OCI-LY1 (cell line): ENCODE measurements at regions not wholly inside any gene's neighbourhood (a gene's known extent, or its start where the extent isn't known, plus 50 kb on each side); places are given as distances from the start of the nearest gene placed in this dataset.

Source experiments
- H2AFZ ChIP-seq: fragments of 200-600 bp; sonication (generic), shearing (Covaris generic); 2 replicates; pipeline ENCODE4 v1.6.0; 2014; ENCODE audit warnings: antibody characterized with exemption, mild to moderate bottlenecking, low read length
- H3F3A ChIP-seq: fragments of 200-600 bp; sonication (generic), shearing (Covaris generic); 2 replicates; pipeline ENCODE4 v1.6.0; 2014; ENCODE audit warnings: mild to moderate bottlenecking, antibody characterized with exemption, low read length, moderate library complexity; ENCODE audit not compliant: insufficient read depth
- H3K27ac ChIP-seq: fragments of 200-600 bp; sonication (generic); 2 replicates; pipeline ENCODE4 v1.5.1; 2014; ENCODE audit warnings: low read length, mixed run types, mild to moderate bottlenecking, low read depth; ENCODE audit not compliant: poor library complexity, severe bottlenecking
- H3K27me3 ChIP-seq: fragments of 200-600 bp; sonication (generic); 2 replicates; pipeline ENCODE4 v1.6.0; 2014; ENCODE audit warnings: antibody characterized with exemption, mild to moderate bottlenecking, low read length, moderate library complexity; ENCODE audit not compliant: insufficient read depth
- H3K36me3 ChIP-seq: fragments of 200-600 bp; sonication (generic); 2 replicates; pipeline ENCODE4 v1.6.1; 2014; ENCODE audit warnings: mild to moderate bottlenecking, antibody characterized with exemption, low read length, moderate library complexity, mixed read lengths; ENCODE audit not compliant: insufficient read depth
- H3K4me1 ChIP-seq: fragments of 200-600 bp; sonication (generic); 2 replicates; pipeline ENCODE4 v1.5.1; 2014; ENCODE audit warnings: mild to moderate bottlenecking, low read length, moderate library complexity; ENCODE audit not compliant: insufficient read depth, severe bottlenecking
- H3K4me2 ChIP-seq: fragments of 200-600 bp; sonication (generic), shearing (Covaris generic); 2 replicates; pipeline ENCODE4 v1.6.1; 2014; ENCODE audit warnings: low read length
- H3K4me3 ChIP-seq: fragments of 200-600 bp; sonication (generic); 2 replicates; pipeline ENCODE4 v1.5.1; 2014; ENCODE audit warnings: low read length, low read depth, mild to moderate bottlenecking, mixed read lengths; ENCODE audit not compliant: poor library complexity, severe bottlenecking
- H3K79me2 ChIP-seq: fragments of 200-600 bp; shearing (Covaris generic); 2 replicates; pipeline ENCODE4 v1.6.1; 2016; ENCODE audit warnings: mixed run types, low read length, mixed read lengths; ENCODE audit not compliant: insufficient read depth
- H3K9ac ChIP-seq: fragments of 200-600 bp; sonication (generic), shearing (Covaris generic); 2 replicates; pipeline ENCODE4 v1.6.1; 2014; ENCODE audit warnings: mild to moderate bottlenecking, low read length, mixed read lengths
- H3K9me2 ChIP-seq: fragments of 200-600 bp; sonication (generic), shearing (Covaris generic); 2 replicates; pipeline ENCODE4 v1.6.1; 2014; ENCODE audit warnings: low read depth, mild to moderate bottlenecking, low read length, mixed read lengths
- H3K9me3 ChIP-seq: fragments of 200-600 bp; shearing (Covaris generic); 2 replicates; pipeline ENCODE4 v1.6.1; 2014; ENCODE audit warnings: low read length, mixed read lengths
- H4K20me1 ChIP-seq: fragments of 200-600 bp; sonication (generic), shearing (Covaris generic); 2 replicates; pipeline ENCODE4 v1.6.0; 2016; ENCODE audit warnings: mild to moderate bottlenecking, low read length; ENCODE audit not compliant: insufficient read depth
- EZH2 ChIP-seq: fragments of 200-600 bp; sonication (generic), shearing (Covaris generic); IDR thresholded peaks from 2 replicates; pipeline ENCODE4 v1.8.0; 2017; ENCODE audit warnings: borderline replicate concordance, mixed run types, mild to moderate bottlenecking, antibody characterized with exemption, low read length, moderate library complexity, mixed read lengths
- TF ChIP-seq, protein P1 (sequence below): fragments of 200-600 bp; sonication (generic), shearing (Covaris generic); IDR thresholded peaks from 2 replicates; pipeline ENCODE4 v1.5.1; 2017; ENCODE audit warnings: mild to moderate bottlenecking, antibody characterized with exemption, low read length, moderate library complexity, mixed read lengths

DNA sequence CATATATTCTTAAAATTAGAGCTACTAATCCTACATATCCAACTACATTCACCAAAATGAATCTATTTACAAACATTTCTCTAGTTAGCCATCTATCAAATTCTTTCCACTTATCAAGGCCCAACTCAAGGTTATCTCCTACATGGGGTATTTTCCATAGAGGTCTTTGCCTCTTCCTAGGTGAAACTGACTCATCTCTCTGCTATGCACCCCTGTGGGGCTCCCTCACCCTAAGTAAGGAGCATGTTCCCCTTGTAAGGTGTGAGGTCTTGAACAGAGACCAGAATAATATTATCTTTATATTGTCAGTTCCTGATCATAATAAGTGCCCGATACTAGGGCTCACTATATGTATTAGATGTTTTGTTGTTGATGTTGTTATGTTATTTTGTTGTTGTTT is 74.6 kb upstream of the TSC22D2 start:
- no peaks in the 10 kb centered on the region for H3K36me3 ChIP-seq

DNA sequence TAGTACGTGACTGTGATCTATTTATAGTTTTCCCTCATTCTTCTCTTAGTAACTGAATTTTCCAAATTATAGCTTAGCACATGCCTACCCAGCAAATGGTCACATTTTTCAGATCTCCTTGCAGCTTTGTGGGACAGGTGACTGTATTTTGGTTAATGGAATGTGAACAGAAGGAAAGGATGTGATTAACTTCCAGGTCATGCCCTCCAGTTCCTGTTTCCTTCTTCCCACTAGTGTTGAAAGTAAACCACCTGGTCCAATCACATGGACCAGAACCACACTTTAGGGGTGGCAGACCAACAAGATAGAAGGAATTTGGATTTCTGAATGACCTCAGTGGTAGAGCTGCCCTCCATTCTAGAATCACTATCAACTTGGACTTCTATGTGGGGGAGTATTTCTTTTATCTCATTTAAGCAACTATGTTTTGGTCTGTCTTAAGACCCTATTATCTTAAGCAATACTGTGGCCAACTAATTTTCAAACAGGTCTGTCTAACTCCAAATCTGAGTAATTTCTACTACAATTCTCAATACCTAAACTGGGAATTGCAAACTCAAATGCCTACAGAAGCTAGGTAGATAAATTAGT is 76.0 kb upstream of the TSC22D2 start:
- no peak for TF ChIP-seq EZH2
- TF ChIP-seq, protein P1, sequence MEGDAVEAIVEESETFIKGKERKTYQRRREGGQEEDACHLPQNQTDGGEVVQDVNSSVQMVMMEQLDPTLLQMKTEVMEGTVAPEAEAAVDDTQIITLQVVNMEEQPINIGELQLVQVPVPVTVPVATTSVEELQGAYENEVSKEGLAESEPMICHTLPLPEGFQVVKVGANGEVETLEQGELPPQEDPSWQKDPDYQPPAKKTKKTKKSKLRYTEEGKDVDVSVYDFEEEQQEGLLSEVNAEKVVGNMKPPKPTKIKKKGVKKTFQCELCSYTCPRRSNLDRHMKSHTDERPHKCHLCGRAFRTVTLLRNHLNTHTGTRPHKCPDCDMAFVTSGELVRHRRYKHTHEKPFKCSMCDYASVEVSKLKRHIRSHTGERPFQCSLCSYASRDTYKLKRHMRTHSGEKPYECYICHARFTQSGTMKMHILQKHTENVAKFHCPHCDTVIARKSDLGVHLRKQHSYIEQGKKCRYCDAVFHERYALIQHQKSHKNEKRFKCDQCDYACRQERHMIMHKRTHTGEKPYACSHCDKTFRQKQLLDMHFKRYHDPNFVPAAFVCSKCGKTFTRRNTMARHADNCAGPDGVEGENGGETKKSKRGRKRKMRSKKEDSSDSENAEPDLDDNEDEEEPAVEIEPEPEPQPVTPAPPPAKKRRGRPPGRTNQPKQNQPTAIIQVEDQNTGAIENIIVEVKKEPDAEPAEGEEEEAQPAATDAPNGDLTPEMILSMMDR: no peak
- no peaks in the 10 kb centered on the region for H3F3A ChIP-seq

More for the DNA sequence above, 74.6 kb upstream of the TSC22D2 start:
- no peak overlapping the region for H2AFZ ChIP-seq
- H3K4me1 ChIP-seq: no peaks in the 10 kb centered on the region
- H3K27me3 ChIP-seq: no peaks in the 10 kb centered on the region
- no peaks in the 10 kb centered on the region for H3K79me2 ChIP-seq
- no peak overlapping the region for H3K9ac ChIP-seq
- H3K4me3 ChIP-seq: no peak overlapping the region
- no peaks in the 10 kb centered on the region for H3K9me3 ChIP-seq
- H4K20me1 ChIP-seq: no peaks in the 10 kb centered on the region
- H3K4me2 ChIP-seq: no peak overlapping the region
- no peaks in the 10 kb centered on the region for H3F3A ChIP-seq
- TF ChIP-seq EZH2: no peak
- TF ChIP-seq, protein P1: no peak
- H3K9me2 ChIP-seq: no peaks in the 10 kb centered on the region
- H3K27ac ChIP-seq: no peak overlapping the region

DNA sequence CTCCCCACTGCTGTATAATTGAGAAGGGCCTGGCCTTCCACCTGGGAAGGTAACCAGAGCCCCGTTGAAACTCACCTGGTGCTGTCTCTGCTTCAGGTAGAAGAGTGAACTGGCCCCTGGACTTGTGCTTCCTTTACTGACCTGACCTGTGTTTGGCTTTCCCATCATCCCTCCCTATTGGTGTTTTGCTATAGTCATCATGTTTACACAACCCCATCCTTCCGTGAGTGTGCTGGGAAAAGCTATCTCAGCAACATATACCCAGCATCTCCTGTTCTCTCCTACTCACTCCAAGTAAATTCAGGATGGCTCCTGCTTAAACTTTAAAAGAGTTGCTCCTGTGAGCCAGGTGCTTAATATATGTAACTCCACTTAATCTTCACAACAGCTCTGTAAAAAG is 77.2 kb upstream of the TSC22D2 start:
- Histone ChIP-seq H3K27ac (no peak overlapping the region), H4K20me1 (no peaks in the 10 kb centered on the region)

More for the DNA sequence above, 76.0 kb upstream of the TSC22D2 start:
- Histone ChIP-seq H3K9me2 (no peaks in the 10 kb centered on the region), H3K36me3 (no peaks in the 10 kb centered on the region), H3K4me2 (no peak overlapping the region), H3K9me3 (no peaks in the 10 kb centered on the region), H3K4me3 (no peak overlapping the region), H3K27me3 (no peaks in the 10 kb centered on the region), H3K4me1 (no peaks in the 10 kb centered on the region), H4K20me1 (no peaks in the 10 kb centered on the region), H2AFZ (no peak overlapping the region; the same call in 1 of the 2 replicates), H3K27ac (no peak overlapping the region), H3K9ac (no peak overlapping the region), H3K79me2 (no peaks in the 10 kb centered on the region)

More for the DNA sequence above, 77.2 kb upstream of the TSC22D2 start:
- Histone ChIP-seq H3K9ac (no peak overlapping the region), H3K27me3 (no peaks in the 10 kb centered on the region), H3K4me3 (no peak overlapping the region), H3K36me3 (no peaks in the 10 kb centered on the region), H3K79me2 (no peaks in the 10 kb centered on the region), H3F3A (no peaks in the 10 kb centered on the region), H3K9me3 (no peaks in the 10 kb centered on the region), H3K4me1 (no peaks in the 10 kb centered on the region), H2AFZ (no peak overlapping the region), H3K4me2 (no peak overlapping the region), H3K9me2 (no peaks in the 10 kb centered on the region)
- TF ChIP-seq, protein P1: no peak
- no peak for TF ChIP-seq EZH2
